HUES6 (cell line): ENCODE measurements at regions not wholly inside any gene's neighbourhood (a gene's known extent, or its start where the extent isn't known, plus 50 kb on each side); places are given as distances from the start of the nearest gene placed in this dataset.
"Not testable (repeated sequence)": the region's sequence is repeated elsewhere in the genome, so short reads cannot be mapped to it uniquely, and the experiment has no call there.

ENCODE experiments used
- H3K27ac ChIP-seq: 2 replicates; pipeline ENCODE4 v1.7.0; 2013; ENCODE audit warnings: low read depth, mild to moderate bottlenecking, low read length, inconsistent platforms
- H3K27me3 ChIP-seq: 2 replicates; pipeline ENCODE4 v1.6.1; 2013; ENCODE audit warnings: low read length; ENCODE audit not compliant: control insufficient read depth, insufficient read depth
- H3K36me3 ChIP-seq: 2 replicates; pipeline ENCODE4 v1.6.1; 2013; ENCODE audit warnings: low read length; ENCODE audit not compliant: control insufficient read depth, insufficient read depth
- H3K4me1 ChIP-seq: 2 replicates; pipeline ENCODE4 v1.6.1; 2013; ENCODE audit warnings: low read length; ENCODE audit not compliant: control insufficient read depth, insufficient read depth
- H3K4me3 ChIP-seq: 2 replicates; pipeline ENCODE4 v1.5.1; 2013; ENCODE audit warnings: low read depth, low read length
- H3K9ac ChIP-seq: one replicate; pipeline ENCODE4 v1.6.1; 2013; ENCODE audit warnings: mild to moderate bottlenecking, low read length
- H3K9me3 ChIP-seq: 2 replicates; pipeline ENCODE4 v1.6.1; 2013; ENCODE audit warnings: low read depth, low read length; ENCODE audit not compliant: control insufficient read depth, insufficient read depth

- H3K9me3 ChIP-seq, H3K27me3 ChIP-seq, H3K4me3 ChIP-seq, H3K27ac ChIP-seq, H3K36me3 ChIP-seq, H3K4me1 ChIP-seq, H3K9ac ChIP-seq: not testable (repeated sequence)
Measured at GRCh38 chr21:20236649-20237048, 761.6 kb upstream of the NCAM2 start.

GRCh38 chr21:20249401-20249800 is 748.8 kb upstream of the NCAM2 start:
- no peaks in the 10 kb centered on the region for H3K4me1 ChIP-seq
- no peaks in the 10 kb centered on the region for H3K36me3 ChIP-seq
- no peaks in the 10 kb centered on the region for H3K9me3 ChIP-seq
- H3K4me3 ChIP-seq, result no peak overlapping the region
- H3K9ac ChIP-seq, result no peak overlapping the region
- no peak overlapping the region for H3K27ac ChIP-seq
- H3K27me3 ChIP-seq, result no peaks in the 10 kb centered on the region

DNA sequence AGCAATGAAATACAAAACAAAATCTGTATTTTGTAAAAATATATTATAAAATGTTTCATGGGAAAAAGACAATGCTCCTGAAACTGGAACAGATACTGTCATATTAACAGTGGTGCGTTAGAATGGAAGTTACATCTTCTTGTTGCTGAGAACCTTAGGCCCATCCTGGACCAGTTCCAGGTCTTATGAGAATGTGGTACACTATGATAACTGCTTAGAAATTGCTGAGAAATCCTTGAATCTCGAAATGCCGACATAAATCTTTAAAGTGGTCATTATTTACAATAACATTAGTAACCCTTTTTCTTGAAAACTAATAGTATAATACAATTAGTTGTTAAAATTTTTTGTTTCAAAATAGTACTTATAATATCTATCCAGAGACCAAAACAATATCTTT is 747.9 kb upstream of the NCAM2 start:
- H3K36me3 ChIP-seq, result no peaks in the 10 kb centered on the region
- no peak overlapping the region for H3K4me3 ChIP-seq
- H3K9ac ChIP-seq, result no peak overlapping the region
- H3K9me3 ChIP-seq, result no peaks in the 10 kb centered on the region
- H3K27ac ChIP-seq, result no peak overlapping the region
- no peaks in the 10 kb centered on the region for H3K27me3 ChIP-seq
- no peaks in the 10 kb centered on the region for H3K4me1 ChIP-seq

- Histone ChIP-seq H3K27me3 (no peaks in the 10 kb centered on the region), H3K9ac (no peak overlapping the region), H3K27ac (no peak overlapping the region), H3K9me3 (no peaks in the 10 kb centered on the region), H3K36me3 (no peaks in the 10 kb centered on the region), H3K4me1 (no peaks in the 10 kb centered on the region), H3K4me3 (no peak overlapping the region)
Measured at GRCh38 chr21:20253261-20253660, 744.9 kb upstream of the NCAM2 start.

GRCh38 chr21:20254964-20255363 is 743.2 kb upstream of the NCAM2 start:
- H3K9ac ChIP-seq, result no peak overlapping the region
- no peak overlapping the region for H3K4me3 ChIP-seq
- no peaks in the 10 kb centered on the region for H3K36me3 ChIP-seq
- H3K4me1 ChIP-seq, result no peaks in the 10 kb centered on the region; the same call in 1 of the 2 replicates
- H3K27me3 ChIP-seq, result no peaks in the 10 kb centered on the region
- H3K27ac ChIP-seq, result no peak overlapping the region
- H3K9me3 ChIP-seq, result no peaks in the 10 kb centered on the region

GRCh38 chr21:20257052-20257740 is 741.0 kb upstream of the NCAM2 start:
- no peaks in the 10 kb centered on the region for H3K27me3 ChIP-seq
- no peak overlapping the region for H3K4me3 ChIP-seq
- no peaks in the 10 kb centered on the region for H3K9me3 ChIP-seq
- no peak overlapping the region for H3K9ac ChIP-seq
- no peaks in the 10 kb centered on the region for H3K36me3 ChIP-seq
- no peak overlapping the region for H3K27ac ChIP-seq
- no peaks in the 10 kb centered on the region; the same call in 1 of the 2 replicates for H3K4me1 ChIP-seq

- no peak overlapping the region for H3K9ac ChIP-seq
- no peaks in the 10 kb centered on the region for H3K9me3 ChIP-seq
- H3K4me3 ChIP-seq, result no peak overlapping the region
- no peaks in the 10 kb centered on the region for H3K27me3 ChIP-seq
- no peaks in the 10 kb centered on the region; the same call in 1 of the 2 replicates for H3K4me1 ChIP-seq
- H3K27ac ChIP-seq, result no peak overlapping the region
- no peaks in the 10 kb centered on the region for H3K36me3 ChIP-seq
Measured at GRCh38 chr21:20258542-20258941, 739.7 kb upstream of the NCAM2 start.

DNA sequence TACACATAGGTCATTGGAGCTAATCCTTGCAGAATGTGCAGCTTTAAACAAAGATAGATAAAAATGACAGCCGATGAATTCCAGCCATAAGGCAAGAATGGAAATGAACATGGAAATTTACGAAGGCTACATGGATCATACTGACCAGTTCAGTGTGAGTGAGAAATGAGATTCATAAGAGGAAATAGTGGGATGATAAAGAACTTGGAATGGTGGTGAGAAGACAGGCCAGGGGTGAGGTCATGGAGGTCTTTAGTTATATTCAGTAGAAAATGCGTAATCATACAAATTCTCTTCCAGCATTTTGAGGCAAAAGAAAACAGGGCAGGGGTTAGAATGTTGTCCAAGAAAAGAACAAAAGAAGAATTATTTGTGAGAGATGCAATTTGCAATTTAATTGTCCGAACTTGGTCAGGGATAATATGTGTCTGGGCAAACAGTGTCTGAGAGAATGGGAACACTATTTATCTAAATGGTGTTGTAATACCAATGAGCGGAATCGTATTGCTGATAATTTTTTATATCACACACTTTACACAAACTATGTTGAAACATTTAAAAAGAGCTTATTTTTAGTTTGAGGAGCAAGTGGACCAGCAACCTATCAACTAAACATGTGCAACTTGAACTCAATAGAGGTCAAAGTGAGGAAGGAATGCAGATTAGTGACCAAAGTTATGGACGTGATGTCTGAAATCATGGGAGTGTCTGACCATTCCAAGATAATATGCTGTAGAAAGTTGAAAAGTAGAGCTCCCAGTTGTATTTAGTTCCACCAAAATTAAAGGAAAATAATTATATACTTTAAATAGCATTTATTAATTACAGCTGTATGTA is 739.0 kb upstream of the NCAM2 start:
- no peaks in the 10 kb centered on the region for H3K9me3 ChIP-seq
- H3K36me3 ChIP-seq, result no peaks in the 10 kb centered on the region
- no peak overlapping the region for H3K4me3 ChIP-seq
- H3K4me1 ChIP-seq, result no peaks in the 10 kb centered on the region; the same call in 1 of the 2 replicates
- H3K27ac ChIP-seq, result no peak overlapping the region
- no peak overlapping the region for H3K9ac ChIP-seq
- no peaks in the 10 kb centered on the region for H3K27me3 ChIP-seq

GRCh38 chr21:20260124-20260523 is 738.1 kb upstream of the NCAM2 start:
- Histone ChIP-seq H3K9me3 (no peaks in the 10 kb centered on the region), H3K27ac (no peak overlapping the region), H3K27me3 (no peaks in the 10 kb centered on the region), H3K9ac (no peak overlapping the region), H3K4me3 (no peak overlapping the region), H3K36me3 (no peaks in the 10 kb centered on the region), H3K4me1 (no peaks in the 10 kb centered on the region; the same call in 1 of the 2 replicates)

- Histone ChIP-seq H3K27me3 (no peaks in the 10 kb centered on the region), H3K36me3 (no peaks in the 10 kb centered on the region), H3K4me3 (no peak overlapping the region), H3K9me3 (no peaks in the 10 kb centered on the region), H3K4me1 (no peaks in the 10 kb centered on the region; the same call in none of the 2 replicates), H3K9ac (no peak overlapping the region), H3K27ac (no peak overlapping the region)
Measured at GRCh38 chr21:20261364-20261763, 736.8 kb upstream of the NCAM2 start.

- Histone ChIP-seq H3K9me3 (0 out of 2 replicates have a peak, but pooled peaks cover 2% of the 10 kb centered on the region), H3K4me1 (no peaks in the 10 kb centered on the region; the same call in 1 of the 2 replicates), H3K27me3 (no peaks in the 10 kb centered on the region), H3K9ac (no peak overlapping the region), H3K36me3 (no peaks in the 10 kb centered on the region), H3K4me3 (no peak overlapping the region), H3K27ac (no peak overlapping the region)
Measured at GRCh38 chr21:20265707-20266440, 732.3 kb upstream of the NCAM2 start.
